DND-41 (cell line): ENCODE measurements at regions not wholly inside any gene's neighbourhood (a gene's known extent, or its start where the extent isn't known, plus 50 kb on each side); places are given as distances from the start of the nearest gene placed in this dataset.

Experiments used
- EZH2 ChIP-seq: IDR thresholded peaks from 3 replicates; pipeline ENCODE4 v1.6.1; 2012; ENCODE audit warnings: borderline replicate concordance, low read depth, mild to moderate bottlenecking, moderate library complexity, low read length, inconsistent platforms; ENCODE audit not compliant: severe bottlenecking
- TF ChIP-seq, protein P1 (sequence below): IDR thresholded peaks from 2 replicates; pipeline ENCODE4 v1.5.1; 2012; ENCODE audit warnings: borderline replicate concordance, low read length, moderate library complexity, mild to moderate bottlenecking; ENCODE audit not compliant: poor library complexity, severe bottlenecking; ENCODE audit errors: extremely low read depth

DNA sequence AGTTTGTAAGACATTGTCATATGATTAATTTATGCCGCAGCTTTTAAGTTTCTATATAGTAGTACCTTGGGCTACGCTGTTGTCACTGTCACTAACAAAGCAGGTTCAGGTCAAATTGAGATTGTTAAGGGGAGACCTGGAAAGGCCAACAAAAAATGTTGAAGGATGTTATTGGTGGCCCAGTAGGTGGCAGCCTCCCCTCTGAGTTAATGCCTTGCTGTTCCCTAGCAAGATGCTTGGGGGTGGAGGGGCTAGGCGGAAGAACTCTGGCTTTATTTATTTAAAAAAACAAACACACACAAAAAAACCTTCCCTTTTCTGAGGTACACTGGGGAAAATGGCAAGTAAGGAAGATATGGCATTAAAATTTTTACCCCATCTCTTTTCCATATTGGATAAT is 128.3 kb upstream of the ATP5MC3 start:
- TF ChIP-seq, protein P1, sequence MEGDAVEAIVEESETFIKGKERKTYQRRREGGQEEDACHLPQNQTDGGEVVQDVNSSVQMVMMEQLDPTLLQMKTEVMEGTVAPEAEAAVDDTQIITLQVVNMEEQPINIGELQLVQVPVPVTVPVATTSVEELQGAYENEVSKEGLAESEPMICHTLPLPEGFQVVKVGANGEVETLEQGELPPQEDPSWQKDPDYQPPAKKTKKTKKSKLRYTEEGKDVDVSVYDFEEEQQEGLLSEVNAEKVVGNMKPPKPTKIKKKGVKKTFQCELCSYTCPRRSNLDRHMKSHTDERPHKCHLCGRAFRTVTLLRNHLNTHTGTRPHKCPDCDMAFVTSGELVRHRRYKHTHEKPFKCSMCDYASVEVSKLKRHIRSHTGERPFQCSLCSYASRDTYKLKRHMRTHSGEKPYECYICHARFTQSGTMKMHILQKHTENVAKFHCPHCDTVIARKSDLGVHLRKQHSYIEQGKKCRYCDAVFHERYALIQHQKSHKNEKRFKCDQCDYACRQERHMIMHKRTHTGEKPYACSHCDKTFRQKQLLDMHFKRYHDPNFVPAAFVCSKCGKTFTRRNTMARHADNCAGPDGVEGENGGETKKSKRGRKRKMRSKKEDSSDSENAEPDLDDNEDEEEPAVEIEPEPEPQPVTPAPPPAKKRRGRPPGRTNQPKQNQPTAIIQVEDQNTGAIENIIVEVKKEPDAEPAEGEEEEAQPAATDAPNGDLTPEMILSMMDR: peak; percentile 76
- no peak for TF ChIP-seq EZH2
